ENCODE measurements at regions not wholly inside any gene's neighbourhood (a gene's known extent, or its start where the extent isn't known, plus 50 kb on each side); places are given as distances from the start of the nearest gene placed in this dataset.

DNA sequence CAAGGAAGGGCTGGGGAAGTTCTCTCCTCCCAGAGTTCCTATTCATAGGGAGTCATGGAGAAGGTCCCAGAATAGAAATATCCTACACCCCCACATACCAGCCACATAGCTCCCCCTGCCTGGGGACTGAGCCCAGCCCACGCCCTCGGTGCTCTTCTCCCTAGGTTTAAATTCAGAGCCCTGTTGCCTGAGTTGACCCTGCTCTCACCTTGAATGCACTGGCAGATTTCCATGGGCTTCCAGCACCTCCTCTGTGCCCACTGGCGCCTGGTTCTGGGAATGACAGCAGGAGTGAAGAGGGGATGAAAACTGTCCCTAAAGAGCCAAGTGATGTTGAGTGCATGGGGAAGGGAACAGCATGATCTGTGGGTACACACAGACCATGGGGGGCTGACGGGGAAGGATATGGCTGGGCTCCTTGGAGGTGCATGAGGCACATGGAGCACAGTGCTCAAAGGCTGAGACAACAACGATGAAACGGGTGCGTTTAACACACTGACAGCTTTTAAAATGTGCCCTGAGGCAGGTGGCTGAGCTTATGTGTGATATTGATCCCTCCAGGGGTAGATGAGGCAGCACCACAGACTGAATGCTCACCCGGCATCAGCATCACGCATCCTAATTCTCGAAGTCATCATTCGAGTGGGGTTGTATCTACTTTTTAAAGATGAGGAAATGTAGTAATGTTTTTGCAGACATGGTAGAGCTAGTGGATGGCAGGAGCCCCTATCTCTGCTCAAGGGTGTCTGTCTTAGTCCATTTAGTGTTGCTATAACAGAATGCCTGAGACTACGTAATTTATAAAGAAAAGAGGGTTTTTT is 53.7 kb upstream of the IGFBP3 start:
- Histone ChIP-seq H3K18ac (ENCODE audit: low read depth, low read length) (peak overlapping the region; percentile 60; the same call in 1 of the 2 replicates), H3K23ac (ENCODE audit: low read depth, low read length) (no peak overlapping the region), H3K79me1 (ENCODE audit: low read depth in 1 of 2, low read length in 2 of 2) (0 out of 4 replicates have a peak, but pooled peaks cover 0 to 4% of the 10 kb centered on the region in 2 experiments), H2AFZ (replicated peaks; ENCODE audit: low read length, poor library complexity) (peak overlapping the region; percentile 66), H3K4ac (ENCODE audit: low read depth, low read length) (peak overlapping the region; percentile 93), H3K27ac (ENCODE audit: insufficient read depth, low read length) (no peak overlapping the region), H3K4me3 (ENCODE audit: insufficient read depth, low read depth, low read length) (no peak overlapping the region), H3K14ac (replicated peaks; ENCODE audit: low read depth, low read length) (peak overlapping the region; percentile 74), H2AK9ac (replicated peaks; ENCODE audit: low read depth, low read length, poor library complexity) (peak overlapping the region; percentile 53), H4K5ac (ENCODE audit: low read depth, low read length) (peak overlapping the region; percentile 59), H4K91ac (ENCODE audit: insufficient read depth, low read depth, low read length) (peak overlapping the region; percentile 88), H3K9me3 (ENCODE audit: control insufficient read depth, insufficient read depth, low read length) (peaks cover 4% of the 10 kb centered on the region; the same call in 1 of the 2 replicates), H2AK5ac (ENCODE audit: low read depth, low read length) (peak overlapping the region; percentile 89), H2BK15ac (ENCODE audit: low read depth, low read length) (peak overlapping the region; percentile 94), H2BK5ac (ENCODE audit: low read depth, low read length, poor library complexity, severe bottlenecking) (peak overlapping the region; percentile 43), H3K4me1 (ENCODE audit: control insufficient read depth, insufficient read depth, low read length) (peaks cover 22% of the 10 kb centered on the region), H2BK120ac (ENCODE audit: low read depth, low read length) (peak overlapping the region; percentile 92), H3K9me1 (ENCODE audit: insufficient read depth, low read length) (peaks cover 25% of the 10 kb centered on the region), H3K27me3 (ENCODE audit: control insufficient read depth, insufficient read depth, low read length) (no peaks in the 10 kb centered on the region), H3K4me2 (ENCODE audit: low read depth, low read length) (no peak overlapping the region), H4K20me1 (ENCODE audit: insufficient read depth, low read length) (no peaks in the 10 kb centered on the region), H4K8ac (ENCODE audit: low read depth in 2 of 2, low read length in 2 of 2) (peak overlapping the region; percentile 44 to 47; a peak in 2 of 4 replicates), H3K9ac (ENCODE audit: low read depth, low read length) (no peak overlapping the region), H3K56ac (ENCODE audit: extremely low read depth, insufficient read depth, low read length) (no peak overlapping the region), H3K36me3 (ENCODE audit: control insufficient read depth, insufficient read depth, low read length) (no peaks in the 10 kb centered on the region), H2BK20ac (ENCODE audit: low read depth, low read length) (peak overlapping the region; percentile 83)
- dilution Hi-C loops (cut with HindIII; ENCODE audit: low sequenced_read_pairs, unreplicated experiment): no loop called here
- POLR2A ChIA-PET (ENCODE audit: unreplicated experiment): interaction anchor here (0.5 to 0.6 kb wide), 2 partner anchors 52 to 1088 kb away, joined by 3 to 10 read pairs; no protein-coding TSS in a partner anchor
- ATAC-seq (ENCODE audit: low read depth): no peak
- BruUV-seq (replicated peaks): no TSS peak
- CTCF ChIA-PET: no interaction called here
- in situ Hi-C loops (cut with MboI; ENCODE audit: low sequenced_read_pairs): no loop called here
- DNase-seq: no peak
- TF ChIP-seq MAZ (IDR thresholded peaks at IDR 0.05; ENCODE audit: borderline replicate concordance, low read depth, low read length) (no peak), BHLHE40 (IDR thresholded peaks at IDR 0.05; ENCODE audit: low read depth, low read length) (no peak), POLR2A (IDR thresholded peaks at IDR 0.05; ENCODE audit: low read depth, low read length) (no peak), RCOR1 (IDR thresholded peaks at IDR 0.05; ENCODE audit: insufficient replicate concordance, low read length) (no peak)
- intact Hi-C loops (cut with micrococcal nuclease): loop anchor here (5.0 kb wide), 1 partner anchor 173 kb away; no protein-coding TSS in a partner anchor
- 80% methylated on average over 2 of the region's 12 CpGs; no CpG with 5 or more reads in 1 of the 2 experiments for WGBS, 2 experiments (ENCODE audit: extremely low coverage in 2 of 2, insufficient read length in 1 of 2)

Data from IMR-90 (cell line).